ENCODE measurements at regions not wholly inside any gene's neighbourhood (a gene's known extent, or its start where the extent isn't known, plus 50 kb on each side); places are given as distances from the start of the nearest gene placed in this dataset.

GRCh38 chr13:21767032-21767431, 96.2 kb downstream of the FGF9 start:
- no peak for TF ChIP-seq POLR2A (IDR thresholded peaks at IDR 0.05; ENCODE audit: low read length)
- TF ChIP-seq GATA1 (IDR thresholded peaks at IDR 0.05; ENCODE audit: low read depth, low read length): no peak
